GM19468 (cell line): ENCODE measurements at regions not wholly inside any gene's neighbourhood (a gene's known extent, or its start where the extent isn't known, plus 50 kb on each side); places are given as distances from the start of the nearest gene placed in this dataset.
"Not testable (repeated sequence)": the region's sequence is repeated elsewhere in the genome, so short reads cannot be mapped to it uniquely, and the experiment has no call there.

Experiments
- ATAC-seq: cut with Tn5 transposase; IDR thresholded peaks from one replicate; pipeline ENCODE4 v1.9.1; 2021; ENCODE audit warnings: mild to moderate bottlenecking, moderate library complexity, moderate number of reproducible peaks; ENCODE audit not compliant: unreplicated experiment; ENCODE audit errors: extremely low read depth

DNA sequence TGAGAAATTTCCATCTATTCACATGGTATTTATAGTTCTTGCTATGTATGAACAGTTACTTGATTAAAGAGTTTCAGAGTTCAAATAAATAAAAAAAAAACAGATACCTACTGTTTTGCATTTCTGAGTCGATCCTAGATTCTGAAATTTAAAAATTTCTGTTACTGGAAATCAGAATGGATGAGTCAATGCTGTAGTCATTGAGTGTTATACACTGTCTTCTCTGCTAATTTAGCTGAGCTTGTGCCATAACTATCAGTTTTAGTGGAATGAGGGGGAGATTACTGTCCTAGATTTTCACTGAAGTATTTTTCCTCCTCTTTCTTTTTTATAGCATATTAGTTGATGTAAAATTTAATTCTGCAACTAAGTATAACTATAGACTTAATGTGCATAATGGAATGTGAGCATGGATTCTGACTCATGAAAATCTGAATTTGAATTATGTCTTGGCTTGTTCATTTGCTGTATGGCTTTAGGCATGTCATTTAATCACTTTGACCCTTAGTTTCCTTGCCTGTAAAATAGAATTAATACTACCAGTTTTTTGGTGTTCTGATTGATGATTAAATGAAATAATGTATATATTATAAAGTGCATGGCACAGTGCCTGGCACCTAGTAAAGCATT is 581.5 kb upstream of the CHD1 start:
- ATAC-seq = not testable (repeated sequence)

DNA sequence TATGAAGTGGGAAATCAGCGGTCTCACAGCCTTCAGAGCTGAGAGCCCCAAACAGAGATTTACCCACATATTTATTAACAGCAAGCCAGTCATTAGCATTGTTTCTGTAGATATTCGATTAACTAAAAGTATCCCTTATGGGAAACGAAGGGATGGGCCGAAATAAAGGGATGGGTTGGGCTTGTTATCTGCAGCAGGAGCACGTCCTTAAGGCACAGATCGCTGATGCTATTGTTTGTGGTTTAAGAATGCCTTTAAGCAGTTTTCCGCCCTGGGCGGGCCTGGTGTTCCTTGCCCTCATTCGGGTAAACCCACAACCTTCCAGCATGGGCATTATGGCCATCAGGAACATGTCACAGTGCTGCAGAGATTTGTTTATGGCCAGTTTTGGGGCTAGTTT is 580.3 kb upstream of the CHD1 start:
- ATAC-seq = not testable (repeated sequence)

DNA sequence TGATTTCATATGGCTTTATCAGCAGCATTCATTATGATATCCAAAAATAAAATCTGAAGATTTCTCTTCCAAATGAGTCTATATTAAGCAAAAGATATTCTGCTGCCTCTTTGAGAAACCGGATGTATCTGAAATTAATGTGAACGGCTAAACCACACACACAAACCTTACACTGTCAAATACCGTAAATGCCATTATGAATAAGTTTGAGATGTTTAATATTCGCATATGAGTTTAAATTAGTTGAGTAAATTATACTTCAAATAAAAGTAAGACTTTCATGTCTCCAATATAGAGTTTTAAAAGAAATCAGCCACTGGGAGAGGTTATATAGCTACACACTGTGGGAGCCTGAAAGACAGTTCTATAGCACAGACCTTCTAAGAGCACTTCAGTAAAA is 566.6 kb upstream of the CHD1 start:
- ATAC-seq = not testable (repeated sequence)

DNA sequence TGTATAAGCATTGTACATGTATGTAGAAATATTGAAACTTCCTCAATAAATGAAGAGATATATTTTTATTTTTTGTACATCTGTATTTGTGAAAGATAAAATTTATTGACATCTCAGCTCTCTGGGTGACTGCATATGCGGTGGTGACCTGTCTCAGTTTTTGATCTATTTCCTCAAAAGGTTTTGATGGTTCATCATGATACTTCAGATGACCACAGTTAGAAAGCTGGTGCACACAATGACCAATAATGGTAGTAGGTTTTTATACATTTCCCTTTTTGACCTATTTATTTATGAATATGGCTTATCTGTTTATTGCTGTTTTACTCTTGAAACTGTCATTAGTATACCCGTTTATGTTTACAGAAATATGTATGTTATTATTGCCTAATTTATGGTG is 549.6 kb upstream of the CHD1 start:
- not testable (repeated sequence) for ATAC-seq

DNA sequence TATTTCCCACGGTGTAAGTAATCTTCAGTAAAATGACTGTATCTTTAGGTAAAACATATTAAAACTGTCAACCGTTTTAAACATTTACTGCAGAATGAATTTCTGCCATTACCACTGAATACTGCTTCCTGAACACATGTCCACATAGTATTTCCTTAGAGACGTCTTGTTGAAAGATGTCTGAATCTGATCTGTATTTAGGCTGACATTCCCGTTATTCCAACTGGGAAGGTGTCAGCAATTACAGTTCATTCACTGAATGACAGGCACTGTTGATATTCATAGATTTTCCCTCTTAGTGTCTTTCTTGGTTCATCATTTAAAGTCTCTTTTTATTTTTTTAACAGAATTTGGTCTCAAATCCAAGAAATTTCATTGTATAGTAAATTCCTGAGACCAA is 544.5 kb upstream of the CHD1 start:
- ATAC-seq = not testable (repeated sequence)

DNA sequence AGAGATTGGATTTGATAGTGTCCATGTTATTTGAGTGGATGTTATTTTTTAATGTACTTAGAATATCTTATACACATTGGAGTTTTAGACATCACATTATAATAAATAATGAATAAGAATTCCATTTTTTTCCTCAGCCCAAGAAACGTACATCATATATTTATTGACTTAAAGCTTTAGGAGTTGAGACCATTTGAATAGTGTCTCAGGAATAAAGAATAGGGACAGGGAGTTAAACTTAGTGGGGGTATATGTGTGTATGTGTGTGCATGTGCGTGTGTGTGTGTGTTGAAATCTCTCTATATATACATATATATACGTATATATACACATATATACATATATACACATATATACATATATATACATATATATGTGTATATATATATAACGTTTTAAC is 542.9 kb upstream of the CHD1 start:
- not testable (repeated sequence) for ATAC-seq

DNA sequence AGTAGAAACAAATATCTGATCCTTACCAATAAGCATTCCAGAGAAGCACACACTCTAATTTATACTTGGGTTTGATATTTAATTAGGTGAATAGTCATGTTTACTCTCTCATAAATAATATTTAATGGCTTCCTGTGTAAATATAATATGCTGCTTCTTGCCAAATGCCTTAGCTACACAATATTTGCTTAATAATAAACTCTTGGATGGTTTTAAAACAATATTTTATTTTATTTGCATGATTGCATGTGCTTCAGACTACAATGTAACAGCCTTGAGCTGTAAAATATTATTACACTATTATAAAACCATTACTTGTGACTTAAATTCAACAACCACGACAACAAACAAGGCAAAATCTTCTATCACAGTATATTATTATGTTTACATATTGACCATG is 542.4 kb upstream of the CHD1 start:
- not testable (repeated sequence) for ATAC-seq

DNA sequence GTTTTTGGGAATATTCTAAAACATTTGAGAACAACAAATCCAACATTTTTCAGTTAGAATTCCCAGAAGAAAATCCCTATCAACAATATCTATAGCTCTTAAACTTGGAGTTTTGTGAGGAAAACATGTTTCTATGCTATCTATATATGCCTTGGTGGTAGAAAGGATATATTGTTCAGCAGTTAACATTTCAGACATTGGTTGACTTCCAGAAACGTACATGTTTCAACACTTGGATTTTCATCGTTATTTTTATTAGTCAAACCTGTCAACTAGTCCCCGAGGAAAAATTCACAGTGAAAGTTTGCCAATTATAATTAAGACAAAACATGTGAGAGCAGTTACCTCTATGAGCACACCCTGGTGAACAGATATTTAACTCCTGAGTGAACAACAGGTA is 541.8 kb upstream of the CHD1 start:
- not testable (repeated sequence) for ATAC-seq

DNA sequence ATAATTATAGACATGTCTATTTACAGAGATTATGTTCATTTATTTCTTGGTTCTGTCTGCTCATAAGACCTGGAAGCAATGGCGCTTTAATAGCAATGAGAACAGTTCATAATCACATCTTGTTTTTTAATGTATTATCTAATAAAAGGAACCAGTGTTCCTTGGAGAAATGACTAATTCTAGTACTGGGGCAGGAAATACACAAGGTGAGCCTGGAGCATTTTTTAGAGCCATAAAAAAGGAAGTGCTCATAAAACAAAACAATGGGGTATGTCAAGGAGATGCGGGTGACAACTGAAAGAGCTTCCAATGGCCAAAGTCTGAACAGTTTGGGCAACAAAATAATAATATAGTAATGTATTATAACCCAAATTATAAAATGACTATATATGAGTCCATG is 531.9 kb upstream of the CHD1 start:
- no peak for ATAC-seq

DNA sequence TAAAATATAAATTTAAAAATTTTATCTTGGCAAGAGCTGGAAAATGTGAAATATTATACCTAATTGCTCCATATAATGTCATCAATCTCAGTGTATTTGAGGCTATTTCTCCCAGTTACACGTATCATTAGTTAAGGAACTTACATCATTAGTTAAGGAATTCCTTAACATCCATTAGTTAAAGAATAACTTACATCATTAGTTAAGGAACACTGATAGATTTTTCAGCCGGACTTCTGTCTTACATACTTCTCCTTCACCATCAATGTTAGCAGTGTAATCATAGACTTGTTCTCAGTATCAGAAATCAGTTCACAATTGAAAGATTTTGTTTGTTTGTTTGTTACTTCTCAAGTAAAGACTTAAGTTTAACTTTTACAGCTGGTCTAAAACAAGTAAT is 524.4 kb upstream of the CHD1 start:
- ATAC-seq = no peak

DNA sequence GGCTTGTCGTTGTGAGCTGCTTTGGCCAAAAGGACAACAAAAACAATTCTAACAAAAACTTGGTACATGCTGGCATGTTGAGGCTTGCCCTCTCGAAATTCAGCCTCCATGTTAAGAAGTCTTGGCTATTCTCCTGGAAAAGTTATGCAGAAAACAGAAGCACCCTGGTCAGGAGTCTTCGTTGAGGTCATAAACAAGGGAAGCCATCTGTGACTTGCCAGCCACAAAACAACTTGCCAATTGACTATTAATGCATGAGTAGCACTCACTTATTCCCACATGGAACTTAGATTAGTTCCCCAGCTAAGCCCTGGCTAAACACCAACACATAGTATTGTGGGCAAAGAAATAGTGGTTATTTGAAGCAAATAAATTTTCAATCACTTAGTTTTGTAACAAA is 521.0 kb upstream of the CHD1 start:
- ATAC-seq = no peak

DNA sequence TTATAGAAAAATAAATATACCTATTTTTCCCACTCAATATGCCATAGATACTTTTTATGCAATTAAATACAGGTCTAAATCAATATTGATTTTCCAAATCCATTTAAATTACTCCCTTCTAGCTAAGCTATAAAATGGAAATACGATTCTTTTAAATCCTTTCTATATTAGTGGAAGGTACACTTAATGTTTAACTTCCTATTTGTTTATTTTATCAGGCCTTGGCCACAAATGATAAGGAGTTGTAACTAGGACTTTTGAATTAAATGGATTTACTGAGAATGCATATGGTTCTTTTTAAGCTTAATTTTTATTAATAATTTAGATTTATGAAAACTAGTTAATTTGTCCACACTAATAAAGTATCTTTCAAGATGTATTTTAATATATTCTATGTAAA is 517.0 kb upstream of the CHD1 start:
- ATAC-seq = no peak

DNA sequence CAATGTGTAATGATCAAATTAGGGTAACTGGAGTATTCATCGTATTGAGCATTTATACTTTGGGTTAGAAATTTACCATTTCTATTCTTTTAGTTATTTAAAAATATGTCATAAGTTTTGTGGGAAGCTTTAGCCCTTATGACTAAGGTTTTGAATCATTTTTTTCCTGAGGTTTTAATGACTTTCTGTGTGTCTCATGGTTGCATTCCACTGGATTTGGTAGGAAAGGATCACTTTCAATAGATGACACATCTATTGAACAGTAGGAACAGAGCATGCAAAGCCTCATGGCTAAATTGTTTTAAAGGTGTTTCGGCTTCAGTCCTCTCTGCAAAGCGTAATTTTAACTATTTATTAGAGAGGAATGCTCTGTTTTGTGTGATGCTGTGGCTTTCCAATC is 512.4 kb upstream of the CHD1 start:
- no peak for ATAC-seq

DNA sequence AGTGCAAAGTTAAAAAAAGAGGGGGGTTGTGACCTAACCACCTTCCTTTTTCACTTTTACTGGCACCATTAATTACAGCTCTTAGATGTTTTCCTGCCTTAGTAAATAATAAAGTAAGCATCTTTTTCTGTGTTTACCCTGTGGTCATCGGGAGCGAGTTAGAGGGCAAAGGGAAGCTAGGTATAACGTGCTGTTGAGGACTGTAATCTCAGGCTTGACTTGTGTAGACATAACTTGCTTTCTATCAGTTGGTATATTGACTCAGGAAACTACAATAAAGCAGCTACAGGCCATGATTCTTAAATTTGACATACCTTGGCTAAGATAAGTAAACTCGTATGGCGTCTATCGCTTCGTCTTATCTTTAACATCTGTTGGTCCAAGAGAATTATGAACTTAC is 509.8 kb upstream of the CHD1 start:
- ATAC-seq = no peak

DNA sequence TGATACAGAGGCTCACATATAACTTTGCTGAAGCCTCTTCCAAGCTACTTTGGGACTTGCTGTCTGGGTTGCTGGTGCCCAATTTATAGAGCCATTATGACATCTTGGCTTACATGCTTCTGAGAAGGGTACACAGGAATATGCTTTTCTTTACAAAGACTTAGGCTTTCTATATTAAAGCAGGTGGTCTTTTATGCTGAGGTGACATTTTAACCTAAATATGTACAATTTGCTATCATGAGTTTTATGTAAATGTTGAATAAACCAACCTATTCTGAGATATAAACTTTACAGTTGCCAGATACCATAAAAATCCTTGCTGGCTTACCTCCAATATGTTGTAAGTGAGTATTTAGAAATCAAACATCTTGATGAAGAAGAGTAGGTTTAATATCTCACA is 509.2 kb upstream of the CHD1 start:
- ATAC-seq = no peak

DNA sequence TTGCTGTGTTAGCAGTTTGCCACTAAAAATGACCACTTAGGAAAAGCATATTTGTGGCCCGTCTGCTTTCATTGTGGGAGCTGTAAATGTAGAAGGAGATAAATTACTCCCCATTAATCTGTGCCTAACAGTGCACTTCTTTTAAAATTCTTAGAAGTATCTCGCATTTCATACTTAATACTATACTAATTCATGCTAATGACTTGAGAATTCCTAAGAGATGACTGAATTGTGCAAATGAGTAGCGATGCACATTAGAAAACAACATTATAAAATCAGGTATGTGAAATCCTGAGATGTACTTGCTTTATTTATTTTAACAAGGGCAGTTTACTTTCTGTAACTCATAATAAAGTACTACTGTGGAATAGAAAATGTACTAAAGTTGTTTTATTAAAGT is 494.6 kb upstream of the CHD1 start:
- not testable (repeated sequence) for ATAC-seq

DNA sequence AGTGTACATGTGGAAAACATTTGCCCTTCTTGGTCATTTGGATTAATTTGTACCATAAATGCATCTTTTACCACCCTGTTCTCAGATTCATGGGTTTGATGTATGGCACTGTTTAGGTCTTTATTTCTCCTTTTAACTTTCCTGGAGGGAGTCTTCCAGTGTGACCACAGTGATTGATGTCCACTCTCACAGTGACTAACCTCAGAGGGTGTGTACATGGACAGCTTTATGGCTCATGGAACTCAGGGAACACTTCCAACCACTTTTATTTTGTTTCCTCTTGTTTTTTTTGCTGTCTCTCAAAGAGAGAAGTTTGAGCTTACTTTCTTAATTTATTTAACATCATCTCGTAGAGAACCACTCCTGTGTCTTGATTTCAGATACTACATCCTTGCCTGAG is 489.8 kb upstream of the CHD1 start:
- ATAC-seq = not testable (repeated sequence)

DNA sequence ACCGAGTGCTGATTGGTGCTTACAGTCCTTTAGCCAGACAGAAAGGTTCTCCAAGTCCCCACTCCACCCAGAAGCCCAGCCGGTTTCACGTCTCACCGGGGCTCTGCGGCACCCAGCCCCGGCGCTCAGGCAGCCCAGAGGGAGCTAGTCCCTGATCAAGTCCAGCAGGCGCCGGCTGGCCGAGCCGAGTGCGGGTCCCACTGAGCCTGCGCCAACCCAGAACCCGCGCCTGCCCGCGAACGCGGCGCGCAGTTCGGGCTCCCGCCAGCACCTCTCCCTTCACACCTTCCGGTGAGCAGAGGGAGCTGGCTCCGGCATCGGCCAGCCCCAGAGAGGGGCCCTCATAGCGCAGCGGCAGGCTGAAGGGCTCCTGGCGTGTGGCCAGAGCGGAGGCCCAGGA is 481.6 kb upstream of the CHD1 start:
- not testable (repeated sequence) for ATAC-seq

DNA sequence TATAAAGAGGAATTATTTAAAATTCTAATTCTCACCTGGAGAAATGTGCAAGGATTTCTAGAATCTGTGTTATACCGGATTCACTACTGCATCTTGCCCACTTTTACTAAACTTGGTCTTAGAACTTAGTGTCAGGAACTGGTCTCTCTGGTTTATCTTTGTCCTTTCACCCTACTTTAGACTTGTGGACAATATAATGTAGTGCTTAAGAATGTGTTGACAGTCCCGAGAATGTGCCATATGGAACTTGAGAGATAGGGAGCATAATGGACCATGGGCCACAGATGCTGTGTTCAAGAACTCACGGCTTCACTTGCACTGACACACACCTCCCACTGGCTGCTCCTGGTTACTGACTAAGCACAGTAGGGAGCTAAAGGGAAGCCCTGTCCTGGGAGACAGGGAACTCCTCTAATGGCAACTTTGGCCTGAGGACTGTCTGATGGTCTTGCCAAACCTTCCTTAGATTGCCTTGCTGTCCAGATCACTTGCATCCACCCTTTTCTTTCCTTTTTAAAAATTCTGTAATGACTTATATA is 476.0 kb upstream of the CHD1 start:
- not testable (repeated sequence) for ATAC-seq

DNA sequence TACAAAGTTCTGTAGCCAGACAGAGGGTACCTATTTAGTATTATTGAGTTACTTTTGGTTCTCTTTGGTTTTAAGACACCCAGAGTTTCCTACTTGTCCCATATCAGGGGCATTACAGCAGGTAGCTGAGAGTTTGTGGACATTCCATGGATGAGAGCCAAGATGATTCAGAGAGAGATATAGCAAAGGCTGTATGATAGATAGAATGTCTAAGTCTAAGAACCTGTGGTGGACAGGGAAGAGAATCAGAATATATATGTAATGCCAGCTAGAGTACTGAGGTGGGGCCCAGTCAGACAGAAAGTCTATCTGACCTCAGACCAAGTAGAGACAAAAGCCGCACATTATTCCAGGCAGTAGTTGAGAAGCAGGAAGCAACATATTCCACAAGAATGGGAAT is 471.8 kb upstream of the CHD1 start:
- not testable (repeated sequence) for ATAC-seq

DNA sequence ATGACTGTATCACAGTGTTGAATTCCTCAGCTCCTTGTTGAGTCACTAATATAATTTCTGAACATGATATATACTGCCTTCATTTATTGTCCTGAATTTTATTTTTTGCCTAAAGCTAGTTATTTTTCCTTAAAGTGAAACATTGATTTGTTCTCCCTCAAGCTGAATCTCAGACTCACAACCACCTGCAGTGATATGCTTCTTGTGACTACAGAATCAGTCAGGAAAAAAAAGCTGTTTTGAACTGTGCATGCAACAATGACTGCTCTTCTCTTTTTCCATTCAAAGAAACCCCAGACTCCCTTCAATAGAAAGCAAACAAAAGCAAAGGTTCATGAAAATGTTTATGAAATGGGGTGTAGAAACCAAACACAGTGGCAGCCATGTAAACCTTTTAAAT is 470.2 kb upstream of the CHD1 start:
- ATAC-seq = no peak

DNA sequence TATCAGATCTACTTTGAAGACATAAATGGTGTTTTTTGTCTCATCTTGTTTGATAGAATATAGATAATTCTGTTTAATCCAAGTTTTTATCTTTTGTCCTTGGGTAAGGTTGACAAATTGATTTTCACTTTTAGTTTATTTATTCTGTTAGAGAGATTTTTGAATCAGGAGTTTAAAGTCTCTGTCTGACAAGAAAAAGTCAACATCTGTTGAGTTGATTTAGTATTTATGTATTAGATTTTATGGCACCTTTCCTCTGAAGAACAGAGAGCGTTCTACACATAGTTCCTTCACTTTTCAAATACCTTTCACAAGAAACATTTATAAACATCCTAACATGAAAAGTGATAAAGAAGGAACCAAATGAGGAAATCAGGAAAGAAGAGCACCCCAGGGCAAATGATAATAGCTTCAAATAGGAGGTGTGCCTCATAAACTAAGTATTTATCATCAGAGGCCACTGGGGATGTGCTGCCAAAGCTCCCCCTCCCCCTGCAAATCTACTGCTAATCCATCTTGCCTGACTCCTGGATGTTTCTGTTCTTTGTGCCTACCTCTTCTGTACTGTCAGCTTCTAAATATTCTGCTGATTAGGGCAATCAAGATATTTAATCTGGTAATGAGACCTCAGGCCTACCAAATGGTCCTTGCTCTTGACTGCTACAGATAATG is 457.7 kb upstream of the CHD1 start:
- no peak for ATAC-seq
